ENCODE measurements at regions not wholly inside any gene's neighbourhood (a gene's known extent, or its start where the extent isn't known, plus 50 kb on each side); places are given as distances from the start of the nearest gene placed in this dataset.
"Not testable (repeated sequence)": the region's sequence is repeated elsewhere in the genome, so short reads cannot be mapped to it uniquely, and the experiment has no call there.

GRCh38 chr2:2581331-2582159 is 250.5 kb upstream of the MYT1L start:
- in situ Hi-C loops (cut with MboI; ENCODE audit: low sequenced_read_pairs in 4 of 4) = no loop called here
- Histone ChIP-seq H3K4me3 (no peak overlapping the region), H3K36me3 (no peaks in the 10 kb centered on the region), H3K27ac (no peak overlapping the region), H3K9me3 (no peaks in the 10 kb centered on the region), H3K4me1 (no peaks in the 10 kb centered on the region), H3K27me3 (no peaks in the 10 kb centered on the region)
- ATAC-seq (no peak), DNase-seq (no peak)
- TF ChIP-seq POLR2A (IDR thresholded peaks at IDR 0.05) (no peak), CTCF (IDR thresholded peaks at IDR 0.05 in 4 of 5, conservative IDR thresholded peaks at IDR 0.05 in 1 of 5) (no peak)
- intact Hi-C loops (cut with DNase I; ENCODE audit: low total_unique reads) = no loop called here

DNA sequence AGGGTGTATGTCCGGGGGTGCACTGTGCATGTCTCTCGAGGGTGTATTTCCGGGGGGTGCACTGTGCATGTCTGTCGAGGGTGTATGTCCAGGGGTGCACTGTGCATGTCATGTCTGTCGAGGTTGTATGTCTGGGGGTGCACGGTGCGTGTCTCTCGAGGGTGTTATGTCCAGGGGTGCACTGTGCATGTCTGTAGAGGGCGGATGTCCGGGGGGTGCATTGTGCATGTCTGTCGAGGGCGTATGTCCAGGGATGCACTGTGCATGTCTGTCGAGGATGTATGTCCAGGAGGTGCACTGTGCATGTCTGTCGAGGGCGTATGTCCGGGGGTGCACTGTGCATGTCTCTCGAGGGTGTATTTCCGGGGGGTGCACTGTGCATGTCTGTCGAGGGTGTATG is 249.8 kb upstream of the MYT1L start:
- intact Hi-C loops (cut with DNase I; ENCODE audit: low total_unique reads); H3K36me3 ChIP-seq; ATAC-seq; DNase-seq; H3K4me3 ChIP-seq; H3K27me3 ChIP-seq; H3K4me1 ChIP-seq; H3K9me3 ChIP-seq; in situ Hi-C loops (cut with MboI; ENCODE audit: low sequenced_read_pairs in 4 of 4); H3K27ac ChIP-seq: not testable (repeated sequence)

- no peaks in the 10 kb centered on the region for H3K36me3 ChIP-seq
- H3K9me3 ChIP-seq = no peaks in the 10 kb centered on the region
- TF ChIP-seq POLR2A (IDR thresholded peaks at IDR 0.05) (no peak), CTCF (IDR thresholded peaks at IDR 0.05 in 4 of 5, conservative IDR thresholded peaks at IDR 0.05 in 1 of 5) (no peak)
- DNase-seq = no peak
- in situ Hi-C loops (cut with MboI; ENCODE audit: low sequenced_read_pairs in 4 of 4) = no loop called here
- no peaks in the 10 kb centered on the region for H3K27me3 ChIP-seq
- intact Hi-C loops (cut with DNase I; ENCODE audit: low total_unique reads) = no loop called here
- no peak overlapping the region for H3K27ac ChIP-seq
- no peaks in the 10 kb centered on the region for H3K4me1 ChIP-seq
- no peak overlapping the region for H3K4me3 ChIP-seq
- no peak for ATAC-seq
These were observed 249.3 kb upstream of the MYT1L start for GRCh38 chr2:2580341-2580740.

GRCh38 chr2:2579814-2580213 is 248.7 kb upstream of the MYT1L start:
- no peak for ATAC-seq
- H3K27me3 ChIP-seq = no peaks in the 10 kb centered on the region
- intact Hi-C loops (cut with DNase I; ENCODE audit: low total_unique reads) = no loop called here
- DNase-seq = no peak
- in situ Hi-C loops (cut with MboI; ENCODE audit: low sequenced_read_pairs in 4 of 4) = no loop called here
- TF ChIP-seq POLR2A (IDR thresholded peaks at IDR 0.05) = no peak
- H3K36me3 ChIP-seq = no peaks in the 10 kb centered on the region
- H3K4me3 ChIP-seq = no peak overlapping the region
- no peak overlapping the region for H3K27ac ChIP-seq
- H3K9me3 ChIP-seq = no peaks in the 10 kb centered on the region
- no peaks in the 10 kb centered on the region for H3K4me1 ChIP-seq

GRCh38 chr2:2577407-2577831 is 246.3 kb upstream of the MYT1L start:
- no peak overlapping the region for H3K4me3 ChIP-seq
- ATAC-seq (peak in 1 of 2 donors; percentile 30), DNase-seq (no peak)
- H3K9me3 ChIP-seq = no peaks in the 10 kb centered on the region
- intact Hi-C loops (cut with DNase I; ENCODE audit: low total_unique reads) (no loop called here), in situ Hi-C loops (cut with MboI; ENCODE audit: low sequenced_read_pairs in 4 of 4) (no loop called here)
- TF ChIP-seq POLR2A (IDR thresholded peaks at IDR 0.05) (no peak), CTCF (IDR thresholded peaks at IDR 0.05 in 4 of 5, conservative IDR thresholded peaks at IDR 0.05 in 1 of 5) (no peak)
- H3K27me3 ChIP-seq = no peaks in the 10 kb centered on the region
- no peaks in the 10 kb centered on the region for H3K36me3 ChIP-seq
- no peaks in the 10 kb centered on the region for H3K4me1 ChIP-seq
- no peak overlapping the region for H3K27ac ChIP-seq

Data from gastrocnemius medialis (tissue), 4 donors.